KOPT-K1 (cell line): ENCODE measurements at regions not wholly inside any gene's neighbourhood (a gene's known extent, or its start where the extent isn't known, plus 50 kb on each side); places are given as distances from the start of the nearest gene placed in this dataset.

Experiments
- H3K27ac ChIP-seq: fragments of 200-600 bp; sonication (generic); 2 replicates; pipeline ENCODE4 v1.5.1; 2016; ENCODE audit warnings: antibody characterized with exemption, mild to moderate bottlenecking, low read depth, low read length; ENCODE audit not compliant: poor library complexity, severe bottlenecking
- H3K36me3 ChIP-seq: fragments of 200-600 bp; sonication (generic); 2 replicates; pipeline ENCODE4 v1.5.1; 2017; ENCODE audit warnings: antibody characterized with exemption, mild to moderate bottlenecking, low read length, moderate library complexity; ENCODE audit not compliant: insufficient read depth
- H3K9me3 ChIP-seq: fragments of 200-600 bp; sonication (generic); 2 replicates; pipeline ENCODE4 v1.5.1; 2017; ENCODE audit warnings: antibody characterized with exemption, low read length, mild to moderate bottlenecking; ENCODE audit not compliant: insufficient read depth, poor library complexity, severe bottlenecking

DNA sequence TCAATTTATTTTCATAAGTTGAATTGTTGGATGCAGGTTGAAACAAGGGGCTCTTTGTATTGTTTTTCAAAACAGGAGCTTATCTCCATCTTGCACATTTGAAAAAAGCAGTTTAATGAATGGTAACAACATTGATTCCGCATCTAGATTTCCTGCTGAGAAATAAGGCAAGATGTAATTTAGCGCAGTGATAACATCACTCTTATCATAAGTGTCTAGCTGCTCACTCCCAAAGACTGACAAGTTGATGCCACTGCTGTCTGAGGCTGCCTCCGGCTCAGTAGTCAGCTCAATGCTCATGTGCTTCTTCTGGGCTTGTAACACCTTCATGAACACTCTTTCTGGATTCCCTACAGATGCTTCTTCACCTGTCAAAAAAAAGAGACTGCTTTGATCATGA lies 92.4 kb downstream of the KPNA2 start:
- no peaks in the 10 kb centered on the region for H3K36me3 ChIP-seq
- H3K9me3 ChIP-seq = peaks cover 3% of the 10 kb centered on the region
- no peak overlapping the region for H3K27ac ChIP-seq

DNA sequence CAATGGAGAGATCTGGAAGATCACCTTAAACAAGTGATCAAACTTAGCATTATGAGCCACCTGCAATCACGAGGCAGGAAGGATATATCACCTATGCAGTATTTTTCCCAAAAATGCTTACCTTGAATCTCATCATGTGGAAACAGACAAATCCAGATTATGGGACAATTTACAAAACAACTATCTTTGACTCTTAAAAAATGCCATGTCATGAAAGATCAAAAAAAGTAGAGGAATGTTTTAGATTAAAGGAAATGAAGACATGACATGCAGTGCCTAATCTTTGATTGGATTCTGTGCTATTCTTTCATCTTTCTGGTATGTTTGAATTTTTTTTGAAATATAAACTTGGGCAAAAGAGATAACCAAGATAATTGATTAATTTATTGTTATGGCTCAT lies 95.9 kb downstream of the KPNA2 start:
- no peaks in the 10 kb centered on the region for H3K9me3 ChIP-seq
- H3K36me3 ChIP-seq = no peaks in the 10 kb centered on the region
- no peak overlapping the region for H3K27ac ChIP-seq

DNA sequence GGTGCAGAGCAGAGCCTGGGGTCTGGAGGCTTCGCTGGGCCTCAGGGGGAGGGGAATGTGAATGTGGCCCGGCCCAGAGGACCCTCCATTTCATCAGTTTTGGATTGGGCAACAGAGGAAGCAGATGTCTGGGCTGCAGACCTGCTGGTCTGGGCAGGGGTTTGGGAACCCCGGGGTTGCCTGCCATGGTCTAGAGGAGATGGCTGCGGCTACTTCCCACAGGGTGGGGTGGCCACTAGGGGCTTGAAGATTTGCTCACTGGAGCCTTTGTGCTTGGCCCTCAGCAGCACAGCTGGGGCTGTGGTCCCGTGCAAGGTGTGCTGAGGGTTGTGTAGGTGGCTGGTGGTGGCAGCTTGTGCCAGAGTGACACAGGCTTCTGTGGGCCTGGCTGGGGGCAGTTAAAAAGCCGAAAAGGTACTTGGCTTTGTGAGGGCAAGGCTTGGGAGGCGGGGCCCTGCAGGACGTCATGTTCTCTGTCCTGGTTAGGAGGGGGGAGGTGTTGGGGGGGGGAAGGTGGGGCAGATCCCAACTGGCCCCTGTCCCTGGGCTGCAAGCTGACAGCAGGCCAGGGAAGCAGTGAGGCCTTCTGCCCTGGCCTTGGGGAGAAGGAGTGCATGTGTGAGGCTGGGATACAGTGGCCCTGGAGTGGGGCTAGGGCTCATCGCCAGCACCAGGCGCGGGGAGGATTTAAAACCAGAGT lies 98.0 kb downstream of the KPNA2 start:
- no peaks in the 10 kb centered on the region for H3K36me3 ChIP-seq
- no peak overlapping the region for H3K27ac ChIP-seq
- no peaks in the 10 kb centered on the region for H3K9me3 ChIP-seq

DNA sequence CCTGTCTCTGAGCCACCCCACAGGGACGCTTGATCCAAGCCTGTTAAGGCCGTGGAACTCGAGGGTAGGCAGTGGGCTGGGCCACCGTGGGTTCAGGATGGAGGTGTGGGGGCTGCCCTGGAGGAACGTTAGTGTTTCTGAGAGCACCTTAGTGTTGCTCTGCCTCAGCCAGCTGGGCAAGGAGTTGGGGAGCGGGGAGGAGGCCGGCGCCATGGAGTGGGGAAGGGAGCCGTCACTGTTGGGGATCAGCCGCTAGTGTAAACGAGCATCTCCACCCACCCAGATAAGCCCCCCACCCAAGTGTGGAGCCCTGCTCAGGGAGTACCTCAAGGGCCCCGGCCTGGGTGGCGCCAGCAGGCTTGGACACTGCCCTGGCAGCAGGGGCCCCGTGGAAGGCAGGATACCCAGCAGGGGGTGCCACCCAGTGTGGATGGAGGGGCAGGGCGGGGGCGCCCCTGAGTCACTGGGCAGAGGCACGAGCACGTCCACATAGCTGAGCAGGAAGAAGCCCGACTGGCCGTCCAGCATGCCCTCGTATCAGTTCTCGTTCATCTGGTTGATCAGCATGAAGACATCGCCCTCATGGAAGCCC lies 98.6 kb downstream of the KPNA2 start:
- H3K9me3 ChIP-seq = no peaks in the 10 kb centered on the region
- no peaks in the 10 kb centered on the region for H3K36me3 ChIP-seq
- H3K27ac ChIP-seq = no peak overlapping the region

DNA sequence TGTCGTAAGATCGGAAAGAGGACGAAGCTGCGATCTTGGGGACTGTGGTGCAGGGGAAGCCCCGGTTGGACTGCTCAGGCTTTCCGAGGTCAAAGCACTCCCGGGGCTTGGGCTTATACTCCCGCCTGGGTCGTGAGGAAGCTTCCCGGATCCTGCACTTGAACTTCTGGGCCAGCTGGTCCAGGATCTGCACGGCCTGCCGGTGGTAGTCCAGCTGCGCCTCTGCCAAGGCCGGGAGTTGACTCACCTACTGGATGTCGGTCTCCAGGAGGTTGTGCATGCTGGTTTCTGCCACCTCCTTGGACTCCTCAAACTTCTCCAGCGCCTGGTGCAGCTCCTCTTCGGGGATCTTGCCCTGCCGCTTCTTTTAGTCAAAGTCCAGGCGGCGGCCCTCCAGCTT lies 99.2 kb downstream of the KPNA2 start:
- Histone ChIP-seq H3K9me3 (no peaks in the 10 kb centered on the region), H3K27ac (no peak overlapping the region), H3K36me3 (no peaks in the 10 kb centered on the region)

DNA sequence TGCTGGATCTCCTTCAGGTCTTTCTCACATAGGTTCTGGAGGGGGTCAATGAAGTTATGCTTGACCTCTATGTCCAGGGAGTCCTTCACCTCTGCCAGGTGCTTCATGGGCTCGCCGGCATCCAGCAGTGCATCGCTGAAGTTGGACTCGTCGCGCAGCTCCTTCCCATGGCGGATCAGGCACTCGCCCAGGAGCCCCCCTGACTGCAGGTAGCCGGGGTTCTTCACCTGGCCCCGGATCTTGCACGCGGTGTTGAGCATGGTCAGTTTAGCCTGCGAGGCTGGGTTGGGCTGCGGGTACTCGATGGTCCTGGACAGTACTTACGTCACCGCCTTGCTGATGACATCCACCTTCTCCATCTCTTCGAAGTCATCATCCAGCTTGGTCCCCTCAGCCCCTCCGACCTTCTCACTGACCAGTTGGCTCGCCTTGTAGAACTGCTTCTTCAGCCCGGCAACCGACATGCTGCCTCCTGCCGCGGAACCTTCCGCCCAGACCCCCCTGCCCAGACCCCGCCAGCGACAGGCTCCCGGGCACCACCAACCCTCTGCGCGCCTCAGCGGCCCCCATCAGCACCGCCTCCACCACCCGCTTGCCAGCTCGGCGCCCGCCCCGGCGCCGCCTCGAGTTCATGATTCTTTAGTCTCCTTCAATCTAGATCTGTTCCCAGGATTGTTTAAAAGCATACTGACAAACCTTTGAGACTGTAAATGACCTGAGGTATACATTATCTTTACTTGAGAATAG lies 99.8 kb downstream of the KPNA2 start:
- no peak overlapping the region for H3K27ac ChIP-seq
- H3K9me3 ChIP-seq = no peaks in the 10 kb centered on the region
- H3K36me3 ChIP-seq = no peaks in the 10 kb centered on the region

DNA sequence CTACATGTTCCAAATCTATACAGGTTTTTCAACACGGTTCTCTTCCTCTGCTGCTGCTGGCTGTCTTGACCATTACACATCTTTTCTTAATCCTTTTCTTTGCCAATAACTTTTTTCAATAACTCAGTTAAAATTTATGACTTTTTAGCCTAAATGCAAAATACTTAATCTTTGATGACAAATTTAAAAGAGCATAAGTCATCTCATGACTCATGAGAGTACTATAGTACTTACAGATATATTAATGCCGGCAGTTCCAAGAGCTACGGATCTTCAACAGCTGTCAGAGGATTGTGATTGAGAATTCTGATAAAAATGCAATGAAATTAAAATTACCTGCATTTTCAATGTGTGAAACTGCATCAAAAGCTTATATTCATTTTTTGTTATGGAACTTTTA lies 105.5 kb downstream of the KPNA2 start:
- no peak overlapping the region for H3K27ac ChIP-seq
- H3K9me3 ChIP-seq = no peaks in the 10 kb centered on the region
- no peaks in the 10 kb centered on the region for H3K36me3 ChIP-seq

DNA sequence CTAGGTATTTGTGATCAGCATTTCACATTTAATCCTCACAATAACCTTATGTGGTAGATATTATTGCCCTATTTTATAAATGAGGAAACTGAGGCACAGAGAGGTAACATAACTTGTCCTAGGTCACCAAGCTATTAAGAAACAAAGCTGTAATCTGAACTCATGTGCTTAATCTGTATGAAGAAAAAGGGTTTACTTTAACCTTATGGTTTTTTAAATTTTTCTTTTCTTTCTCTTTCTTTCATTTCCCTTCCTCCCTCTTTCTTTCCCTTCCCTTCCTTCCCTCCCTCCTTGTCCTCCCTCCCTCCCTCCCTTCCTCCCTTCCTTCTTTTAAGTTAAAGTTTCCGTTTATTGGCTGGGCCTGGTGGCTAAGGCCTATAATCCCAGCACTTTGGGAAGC lies 105.2 kb upstream of the AMZ2 start:
- H3K27ac ChIP-seq = no peak overlapping the region
- no peaks in the 10 kb centered on the region for H3K9me3 ChIP-seq
- H3K36me3 ChIP-seq = no peaks in the 10 kb centered on the region

DNA sequence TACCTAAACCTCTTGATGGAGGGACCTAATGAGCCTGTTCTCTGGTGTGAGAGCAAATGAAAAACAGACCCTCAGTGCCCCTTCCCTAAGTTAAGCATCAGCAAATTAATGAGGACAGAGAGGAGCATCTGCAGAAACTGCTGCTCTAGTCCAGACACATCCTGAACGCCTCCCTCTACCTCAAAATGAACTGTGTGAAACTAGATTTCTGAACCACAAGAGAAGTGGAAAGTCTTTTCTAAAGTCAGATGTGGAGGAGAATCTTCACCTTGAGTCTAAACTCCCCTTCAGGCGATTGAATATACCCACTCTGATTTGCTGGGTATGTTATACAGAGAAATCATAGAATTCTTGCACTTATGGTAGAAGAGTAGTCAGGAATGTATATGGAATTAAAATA lies 104.4 kb upstream of the AMZ2 start:
- Histone ChIP-seq H3K36me3 (no peaks in the 10 kb centered on the region), H3K27ac (no peak overlapping the region), H3K9me3 (no peaks in the 10 kb centered on the region)

DNA sequence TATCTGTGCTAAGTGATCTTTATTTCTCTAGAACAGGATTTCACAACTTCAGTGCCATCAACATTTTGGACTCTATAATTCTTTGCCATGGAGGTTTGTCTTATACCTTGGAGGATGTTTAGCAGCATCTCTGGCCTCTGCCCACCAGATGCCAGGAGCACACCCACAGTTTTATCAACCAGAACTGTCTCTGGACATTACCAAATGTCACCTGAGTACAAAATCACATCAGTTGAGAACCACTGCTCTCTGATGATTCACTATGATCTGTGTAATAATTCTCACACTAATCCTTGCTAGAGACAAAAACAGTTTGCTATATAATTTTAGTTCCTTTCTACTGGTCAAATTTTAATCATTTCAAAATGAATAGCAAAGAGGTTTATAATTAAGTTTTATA lies 102.8 kb upstream of the AMZ2 start:
- H3K9me3 ChIP-seq = no peaks in the 10 kb centered on the region

DNA sequence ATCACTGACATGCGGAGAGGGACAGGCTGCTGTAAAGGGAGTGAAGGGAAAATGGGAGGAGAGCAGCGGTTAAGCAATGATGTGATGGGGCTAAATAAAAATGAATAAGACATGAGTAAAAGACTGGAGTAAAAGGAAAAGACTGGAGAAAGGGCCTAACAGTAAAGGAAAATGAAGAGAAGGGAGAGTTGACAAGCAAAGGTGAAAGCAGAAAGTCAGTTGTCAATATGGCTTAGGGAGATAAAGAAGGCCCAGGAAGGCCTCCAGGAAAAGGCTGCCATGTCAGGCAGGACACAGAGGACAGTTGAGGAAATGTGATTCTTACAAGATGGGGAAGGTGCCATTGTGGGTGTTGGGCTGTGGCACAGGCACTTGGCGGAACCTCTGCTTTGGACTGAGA lies 98.9 kb upstream of the AMZ2 start:
- no peaks in the 10 kb centered on the region for H3K9me3 ChIP-seq
- H3K36me3 ChIP-seq = no peaks in the 10 kb centered on the region
- H3K27ac ChIP-seq = no peak overlapping the region

More for the DNA sequence above, 102.8 kb upstream of the AMZ2 start:
- Histone ChIP-seq H3K27ac (no peak overlapping the region), H3K36me3 (no peaks in the 10 kb centered on the region)

DNA sequence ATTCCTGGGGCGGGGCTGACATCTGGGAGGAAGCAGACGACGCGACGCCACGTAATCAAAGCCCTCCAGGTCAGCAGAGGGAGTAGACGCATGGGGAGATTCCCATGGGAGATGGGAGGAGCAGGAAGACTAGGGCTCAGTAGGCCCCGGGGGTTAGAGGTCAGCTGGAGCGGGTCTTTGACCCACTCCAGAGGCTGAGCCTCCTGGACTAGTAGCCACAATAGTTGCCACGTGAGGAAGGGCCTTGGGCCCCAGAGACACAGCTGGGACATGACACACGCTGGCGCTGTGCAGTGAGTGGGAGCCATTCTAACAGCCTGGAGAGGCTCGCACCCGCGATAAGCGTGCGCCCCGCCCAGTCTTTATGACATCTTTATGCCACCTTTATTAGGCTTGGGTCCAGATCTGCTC lies 95.7 kb upstream of the AMZ2 start:
- no peak overlapping the region for H3K27ac ChIP-seq
- H3K9me3 ChIP-seq = no peaks in the 10 kb centered on the region
- H3K36me3 ChIP-seq = no peaks in the 10 kb centered on the region

DNA sequence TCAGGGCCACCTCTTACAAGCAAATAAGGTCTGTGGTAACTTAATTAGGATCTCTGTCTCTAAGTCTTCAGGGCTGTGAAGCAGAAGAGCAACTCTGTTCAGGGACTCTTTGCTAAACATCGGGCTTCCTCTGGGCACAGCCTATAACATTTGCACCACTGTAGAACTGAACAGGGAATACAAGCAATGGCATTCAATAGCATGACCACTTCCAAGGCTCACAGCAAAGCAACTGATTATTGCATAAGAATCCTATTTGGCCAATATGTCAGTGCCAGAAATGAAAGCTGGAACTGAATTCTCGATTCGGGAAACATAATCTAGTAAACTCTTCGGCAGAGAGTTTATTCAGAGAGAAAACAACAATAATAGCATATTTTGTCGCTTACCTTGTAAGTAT lies 92.2 kb upstream of the AMZ2 start:
- H3K27ac ChIP-seq = no peak overlapping the region
- H3K9me3 ChIP-seq = no peaks in the 10 kb centered on the region

DNA sequence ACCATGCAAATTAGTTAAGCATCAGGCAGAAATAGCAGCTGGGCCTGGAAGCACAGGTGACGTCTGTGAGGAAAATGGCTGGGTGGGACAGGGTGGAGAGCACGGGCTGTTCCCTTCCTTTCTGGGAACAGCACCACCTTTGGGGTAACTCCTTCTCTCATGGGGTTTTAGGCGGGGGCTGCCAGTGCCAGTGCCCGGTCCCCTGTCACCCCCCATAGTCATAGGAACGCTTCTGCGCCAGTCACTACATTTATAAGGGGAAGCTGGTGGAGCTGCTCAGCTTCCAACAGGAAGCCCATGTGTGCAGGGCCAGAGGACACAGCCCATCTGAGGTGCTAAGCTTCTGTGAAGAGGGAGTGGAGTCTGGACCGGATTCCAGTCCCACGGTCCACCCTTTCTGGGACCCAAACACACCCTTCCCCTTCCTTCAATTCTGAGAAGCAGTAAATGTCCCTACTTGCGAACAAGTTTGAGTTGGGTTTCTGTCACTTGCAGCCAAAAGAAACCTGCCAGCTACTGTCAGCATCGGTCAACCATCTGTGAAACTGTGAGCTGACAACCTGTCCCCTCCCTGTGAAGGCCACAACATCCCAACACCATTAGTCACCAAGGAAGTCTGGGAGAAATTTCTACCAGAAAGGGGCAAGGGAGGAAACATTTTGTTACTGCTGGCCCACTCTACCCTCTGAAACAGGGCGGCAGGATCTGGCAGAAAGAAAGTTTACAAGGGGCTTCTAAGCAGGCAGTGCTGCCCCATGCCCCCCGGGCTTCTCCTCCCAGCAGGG lies 86.0 kb upstream of the AMZ2 start:
- no peak overlapping the region for H3K27ac ChIP-seq
- no peaks in the 10 kb centered on the region for H3K36me3 ChIP-seq
- H3K9me3 ChIP-seq = no peaks in the 10 kb centered on the region

More for the DNA sequence above, 92.2 kb upstream of the AMZ2 start:
- H3K36me3 ChIP-seq = no peaks in the 10 kb centered on the region
